GM23248 (cell line): ENCODE measurements at regions not wholly inside any gene's neighbourhood (a gene's known extent, or its start where the extent isn't known, plus 50 kb on each side); places are given as distances from the start of the nearest gene placed in this dataset.
"Not testable (repeated sequence)": the region's sequence is repeated elsewhere in the genome, so short reads cannot be mapped to it uniquely, and the experiment has no call there.

Experiments
- DNase-seq: peaks from one replicate; pipeline ENCODE4 v3.0.0-alpha.2; 2015
- H2AFZ ChIP-seq: fragments of 200-600 bp; sonication (generic); 2 replicates; pipeline ENCODE4 v1.6.1; 2016; ENCODE audit warnings: antibody characterized with exemption
- H3F3A ChIP-seq: fragments of 200-600 bp; sonication (generic); 2 replicates; pipeline ENCODE4 v1.6.1; 2016; ENCODE audit warnings: mild to moderate bottlenecking, antibody characterized with exemption, mixed run types; ENCODE audit not compliant: insufficient read depth
- H3K27ac ChIP-seq: fragments of 200-600 bp; sonication (generic); 2 replicates; pipeline ENCODE4 v1.5.1; 2016; ENCODE audit warnings: mild to moderate bottlenecking
- H3K27me3 ChIP-seq: fragments of 200-600 bp; sonication (generic); replicated peaks from 2 replicates; pipeline ENCODE4 v1.6.1; 2016; ENCODE audit warnings: mild to moderate bottlenecking; ENCODE audit not compliant: insufficient read depth
- H3K36me3 ChIP-seq: fragments of 200-600 bp; sonication (generic); 2 replicates; pipeline ENCODE4 v1.6.1; 2016; ENCODE audit warnings: low read depth, mild to moderate bottlenecking
- H3K4me1 ChIP-seq: fragments of 200-600 bp; sonication (generic); 2 replicates; pipeline ENCODE4 v1.6.1; 2016; ENCODE audit warnings: mild to moderate bottlenecking; ENCODE audit not compliant: insufficient read depth
- H3K4me2 ChIP-seq: fragments of 200-600 bp; sonication (generic); one replicate; pipeline ENCODE4 v1.6.1; 2016; ENCODE audit warnings: mild to moderate bottlenecking; ENCODE audit not compliant: unreplicated experiment
- H3K4me3 ChIP-seq: fragments of 200-600 bp; sonication (generic); 2 replicates; pipeline ENCODE4 v1.5.1; 2016; ENCODE audit warnings: mild to moderate bottlenecking
- H3K79me2 ChIP-seq: fragments of 200-600 bp; sonication (generic); 2 replicates; pipeline ENCODE4 v1.6.1; 2016; ENCODE audit warnings: mild to moderate bottlenecking; ENCODE audit not compliant: insufficient read depth
- H3K9ac ChIP-seq: fragments of 200-600 bp; sonication (generic); 2 replicates; pipeline ENCODE4 v1.6.1; 2016; ENCODE audit warnings: mild to moderate bottlenecking
- H3K9me2 ChIP-seq: fragments of 200-600 bp; sonication (generic); 2 replicates; pipeline ENCODE4 v1.6.1; 2016; ENCODE audit warnings: mixed run types, mild to moderate bottlenecking, moderate library complexity; ENCODE audit not compliant: insufficient read depth
- H3K9me3 ChIP-seq: fragments of 200-600 bp; sonication (generic); one replicate; pipeline ENCODE4 v1.6.1; 2017; ENCODE audit warnings: low read depth
- H4K20me1 ChIP-seq: fragments of 200-600 bp; sonication (generic); 2 replicates; pipeline ENCODE4 v1.6.0; 2016; ENCODE audit not compliant: insufficient read depth
- EZH2 ChIP-seq: fragments of 200-600 bp; sonication (generic); IDR thresholded peaks from 2 replicates; pipeline ENCODE4 v1.6.1; 2018; ENCODE audit warnings: antibody characterized with exemption, mild to moderate bottlenecking; ENCODE audit not compliant: insufficient read depth, poor library complexity, severe bottlenecking
- EZH2phosphoT487 ChIP-seq: fragments of 200-600 bp; sonication (generic); IDR thresholded peaks from 2 replicates; pipeline ENCODE4 v1.6.1; 2018; ENCODE audit warnings: antibody characterized with exemption, moderate library complexity, mild to moderate bottlenecking, low read depth; ENCODE audit not compliant: insufficient read depth
- WGBS, 2 experiments: methylation state at CpG; one replicate each; pipeline ENCODE4 v1.1.6; 2015 to 2017; ENCODE audit warnings: low lambda C conversion rate in 2 of 2, low coverage in 1 of 2; ENCODE audit errors: missing lambda C conversion rate in 2 of 2; 5-methylcytosine and 5-hydroxymethylcytosine counted together
- in situ Hi-C: fragments of 300-500 bp; cut with MboI; formaldehyde crosslinking; loops from 2 replicates; pipeline ENCODE4 v1.15.0; 2020

GRCh38 chr5:135737701-135738563 lies 96.5 kb upstream of the SLC25A48 start:
- Histone ChIP-seq H3F3A (no peaks in the 10 kb centered on the region), H3K4me3 (no peak overlapping the region), H3K4me2 (no peak overlapping the region), H3K9me3 (no peaks in the 10 kb centered on the region), H3K9ac (no peak overlapping the region), H3K27me3 (peaks cover 12% of the 10 kb centered on the region; the same call in 1 of the 2 replicates), H4K20me1 (no peaks in the 10 kb centered on the region), H3K36me3 (no peaks in the 10 kb centered on the region), H3K4me1 (no peaks in the 10 kb centered on the region), H3K27ac (no peak overlapping the region), H2AFZ (no peak overlapping the region), H3K79me2 (no peaks in the 10 kb centered on the region), H3K9me2 (no peaks in the 10 kb centered on the region)
- WGBS, 2 experiments, result 65 to 66% methylated on average over 10 to 11 of the region's 11 CpGs
- in situ Hi-C loops, result no loop called here
- TF ChIP-seq EZH2phosphoT487 (no peak), EZH2 (no peak)
- no peak for DNase-seq

DNA sequence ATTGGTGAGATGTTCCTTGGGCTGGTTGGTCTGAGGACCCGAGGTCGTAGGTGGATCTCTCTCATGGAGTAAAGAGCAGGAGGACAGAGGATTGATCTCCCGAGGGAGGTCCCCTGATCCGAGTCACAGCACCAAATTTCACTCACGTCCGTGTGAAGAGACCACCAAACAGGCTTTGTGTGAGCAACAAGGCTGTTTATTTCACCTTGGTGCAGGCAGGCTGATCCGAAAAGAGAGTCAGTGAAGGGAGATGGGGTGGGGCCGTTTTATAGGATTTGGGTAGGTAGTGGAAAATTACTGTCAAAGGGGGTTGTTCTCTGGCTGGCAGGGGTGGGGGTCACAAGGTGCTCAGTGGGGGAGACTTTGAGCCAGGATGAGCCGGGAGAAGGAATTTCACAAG lies 97.5 kb upstream of the SLC25A48 start:
- H3K9ac ChIP-seq, H3K79me2 ChIP-seq, H3K9me2 ChIP-seq, H3K4me3 ChIP-seq, DNase-seq, H3K27ac ChIP-seq, H3F3A ChIP-seq, H2AFZ ChIP-seq, H4K20me1 ChIP-seq, H3K36me3 ChIP-seq, H3K4me1 ChIP-seq, H3K9me3 ChIP-seq, H3K4me2 ChIP-seq, in situ Hi-C loops: not testable (repeated sequence)
- 55 to 57% methylated on average over 9 of the region's 9 CpGs for WGBS, 2 experiments
- H3K27me3 ChIP-seq, result peaks cover 12% of the 10 kb centered on the region; the same call in 1 of the 2 replicates

- Histone ChIP-seq H3K9me2 (no peaks in the 10 kb centered on the region), H3K27ac (no peak overlapping the region), H3K4me1 (no peaks in the 10 kb centered on the region), H3K79me2 (no peaks in the 10 kb centered on the region), H3K4me3 (no peak overlapping the region), H3F3A (no peaks in the 10 kb centered on the region), H3K9ac (no peak overlapping the region), H4K20me1 (no peaks in the 10 kb centered on the region), H3K4me2 (no peak overlapping the region), H3K36me3 (no peaks in the 10 kb centered on the region), H3K9me3 (no peaks in the 10 kb centered on the region), H3K27me3 (peaks cover 12% of the 10 kb centered on the region; the same call in 1 of the 2 replicates), H2AFZ (no peak overlapping the region)
- WGBS, 2 experiments, result 67 to 69% methylated on average over 6 of the region's 6 CpGs
- in situ Hi-C loops, result no loop called here
- TF ChIP-seq EZH2phosphoT487 (no peak), EZH2 (no peak)
- no peak for DNase-seq
Measured at GRCh38 chr5:135735831-135736230, 98.6 kb upstream of the SLC25A48 start.

DNA sequence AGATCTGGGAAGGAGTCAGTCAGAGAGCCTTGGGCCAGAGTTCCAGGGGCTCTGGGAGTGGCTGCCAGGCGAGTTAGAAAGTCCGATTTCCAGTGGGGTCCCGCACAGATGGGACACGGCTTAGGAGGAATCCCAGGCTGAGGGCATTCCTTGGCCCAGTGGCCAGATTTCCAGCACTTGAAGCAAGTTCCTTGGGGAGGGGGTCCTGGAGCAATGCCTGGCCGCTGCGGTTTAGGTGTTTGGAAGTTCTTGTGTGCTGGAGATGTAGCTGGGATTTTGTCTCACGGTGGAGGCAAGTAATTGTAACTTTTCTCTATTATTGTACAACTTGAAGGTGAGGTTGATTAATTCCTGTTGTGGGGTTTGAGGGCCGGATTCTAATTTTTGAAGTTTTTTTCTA lies 99.5 kb upstream of the SLC25A48 start:
- in situ Hi-C loops, H3K4me3 ChIP-seq, H3F3A ChIP-seq, H3K9me3 ChIP-seq, H3K79me2 ChIP-seq, H3K9me2 ChIP-seq, H3K27ac ChIP-seq, DNase-seq, H3K4me1 ChIP-seq, H3K36me3 ChIP-seq, H2AFZ ChIP-seq, H3K4me2 ChIP-seq, H3K9ac ChIP-seq, H4K20me1 ChIP-seq: not testable (repeated sequence)
- WGBS, 2 experiments, result 74% methylated on average over 8 of the region's 8 CpGs
- peaks cover 12% of the 10 kb centered on the region; the same call in 1 of the 2 replicates for H3K27me3 ChIP-seq

DNA sequence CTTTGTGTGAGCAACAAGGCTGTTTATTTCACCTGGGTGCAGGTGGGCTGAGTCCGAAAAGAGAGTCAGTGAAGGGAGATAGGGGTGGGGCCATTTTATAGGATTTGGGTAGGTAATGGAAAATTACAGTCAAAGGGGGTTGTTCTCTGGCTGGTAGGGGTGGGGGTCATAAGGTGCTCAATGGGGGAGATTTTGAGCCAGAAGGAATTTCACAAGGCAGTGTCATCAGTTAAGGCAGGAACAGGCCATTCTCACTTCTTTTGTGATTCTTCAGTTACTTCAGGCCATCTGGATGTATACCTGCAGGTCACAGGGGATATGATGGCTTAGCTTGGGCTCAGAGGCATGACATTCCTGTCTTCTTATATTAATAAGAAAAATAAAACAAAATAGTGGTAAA lies 103.4 kb upstream of the SLC25A48 start:
- in situ Hi-C loops, H3K9me2 ChIP-seq, H3K79me2 ChIP-seq, H3F3A ChIP-seq, H3K4me1 ChIP-seq, H3K27ac ChIP-seq, H3K9ac ChIP-seq, DNase-seq, H2AFZ ChIP-seq, H3K4me2 ChIP-seq, H3K27me3 ChIP-seq, H4K20me1 ChIP-seq, H3K4me3 ChIP-seq, H3K9me3 ChIP-seq, H3K36me3 ChIP-seq: not testable (repeated sequence)
- WGBS, 2 experiments, result 53 to 67% methylated on average over 1 of the region's 1 CpG

- H3K4me1 ChIP-seq, H3K36me3 ChIP-seq, H3K27me3 ChIP-seq, H3K9me3 ChIP-seq, DNase-seq, H3K9ac ChIP-seq, H3K9me2 ChIP-seq, in situ Hi-C loops, H3K27ac ChIP-seq, H3K4me3 ChIP-seq, H3F3A ChIP-seq, H2AFZ ChIP-seq, H3K79me2 ChIP-seq, H3K4me2 ChIP-seq, H4K20me1 ChIP-seq: not testable (repeated sequence)
- 73 to 83% methylated on average over 1 of the region's 1 CpG for WGBS, 2 experiments
Measured at GRCh38 chr5:135730161-135730560, 104.3 kb upstream of the SLC25A48 start.
